ENCODE measurements at regions not wholly inside any gene's neighbourhood (a gene's known extent, or its start where the extent isn't known, plus 50 kb on each side); places are given as distances from the start of the nearest gene placed in this dataset.

DNA sequence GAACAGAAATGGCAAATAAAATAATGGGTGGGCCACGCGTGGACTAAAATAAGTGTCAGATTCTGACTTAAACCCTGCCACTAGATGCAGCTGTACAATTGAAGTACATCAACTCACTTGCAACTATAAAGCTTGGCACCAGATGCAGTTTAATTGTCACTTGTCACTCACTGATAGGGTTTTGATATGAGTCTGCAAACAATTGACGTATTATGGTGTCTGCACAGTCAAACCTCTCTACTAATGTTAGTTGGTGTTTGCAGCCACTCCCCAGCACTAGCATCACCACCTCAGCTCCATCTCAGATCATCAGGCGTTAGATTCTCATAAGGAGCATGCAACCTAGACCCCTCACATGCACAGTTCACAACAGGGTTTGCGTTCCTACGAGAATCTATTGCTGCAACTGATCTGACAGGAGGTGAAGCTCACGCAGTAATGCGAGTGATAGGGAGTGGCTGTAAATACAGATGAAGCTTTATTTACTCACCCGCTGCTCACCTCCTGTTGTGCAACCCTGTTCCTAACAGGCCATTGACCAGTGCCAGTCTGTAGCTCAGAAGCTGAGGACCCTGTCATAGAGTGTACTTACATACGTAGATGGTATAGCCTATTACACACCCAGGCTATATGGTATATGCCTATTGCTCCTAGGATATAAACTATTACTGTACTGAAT lies 72.1 kb upstream of the SEMA6A start:
- peak; percentile 27 for DNase-seq (ENCODE audit: low spot score)

DNA sequence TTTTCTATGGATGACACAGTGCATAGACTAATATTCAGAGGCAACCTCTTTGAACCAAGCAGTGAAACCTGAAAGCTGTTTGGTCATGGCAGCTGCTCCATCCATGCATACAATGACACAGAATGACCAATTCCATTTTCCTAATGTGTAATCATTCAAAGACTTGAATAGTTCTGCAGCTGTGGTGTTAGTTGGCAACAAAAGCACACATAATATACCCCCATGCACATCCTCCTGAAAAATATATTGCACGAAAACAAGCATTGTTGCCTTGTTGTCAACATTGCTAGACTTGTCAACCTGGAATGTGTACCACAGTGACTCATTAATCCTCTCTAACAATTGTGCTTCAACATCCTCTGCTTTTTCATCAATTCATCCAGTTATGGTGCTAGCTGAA lies 71.0 kb upstream of the SEMA6A start:
- DNase-seq (ENCODE audit: low spot score): no peak

DNA sequence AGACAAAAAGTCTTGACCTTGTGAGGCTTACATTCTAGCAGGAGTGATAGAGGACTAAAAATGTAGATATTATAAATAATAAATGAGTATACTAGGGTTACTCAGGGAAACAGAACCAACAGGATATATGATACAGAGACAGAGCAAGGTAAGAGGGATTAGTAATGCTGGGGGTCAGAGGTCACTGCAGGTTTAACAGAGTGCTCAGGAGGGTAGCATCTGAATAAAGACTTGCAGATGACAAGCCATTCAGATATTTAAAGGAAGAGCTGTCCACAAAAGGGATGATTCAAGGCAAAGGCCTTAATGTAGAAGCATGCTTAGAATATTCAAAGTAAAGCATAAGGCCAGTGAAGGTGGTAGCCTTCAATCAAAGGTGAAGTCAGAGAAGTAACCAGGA lies 65.6 kb upstream of the SEMA6A start:
- no peak for DNase-seq (ENCODE audit: low spot score)

DNA sequence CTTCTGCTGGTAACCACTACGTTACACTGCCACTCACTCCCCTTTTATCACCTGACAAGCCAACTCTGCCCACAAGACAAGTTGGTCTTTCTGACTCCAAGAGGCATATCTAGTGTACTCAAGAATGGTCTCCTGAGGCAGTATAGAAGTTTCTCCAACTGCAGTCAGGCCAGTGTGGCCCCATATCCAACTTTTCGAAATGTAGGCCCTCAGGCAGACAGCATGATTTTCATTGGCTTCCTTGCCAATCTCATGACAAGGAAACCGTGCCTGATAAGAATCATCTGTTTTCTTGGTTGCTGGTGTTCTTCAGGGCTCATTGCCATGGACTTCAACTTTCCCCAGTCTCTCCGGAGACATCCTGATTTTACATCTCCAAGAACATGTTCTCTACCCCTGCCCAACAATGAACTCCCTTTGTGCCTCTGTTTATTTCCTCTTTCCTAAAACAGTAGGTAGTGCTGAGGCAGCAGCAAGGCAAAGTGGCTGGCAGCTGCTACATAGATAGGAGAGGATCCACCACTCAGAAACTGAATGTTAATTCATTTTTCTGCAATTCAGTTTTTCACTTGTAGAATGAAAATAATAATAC lies 62.6 kb upstream of the SEMA6A start:
- DNase-seq (ENCODE audit: low spot score): no peak

DNA sequence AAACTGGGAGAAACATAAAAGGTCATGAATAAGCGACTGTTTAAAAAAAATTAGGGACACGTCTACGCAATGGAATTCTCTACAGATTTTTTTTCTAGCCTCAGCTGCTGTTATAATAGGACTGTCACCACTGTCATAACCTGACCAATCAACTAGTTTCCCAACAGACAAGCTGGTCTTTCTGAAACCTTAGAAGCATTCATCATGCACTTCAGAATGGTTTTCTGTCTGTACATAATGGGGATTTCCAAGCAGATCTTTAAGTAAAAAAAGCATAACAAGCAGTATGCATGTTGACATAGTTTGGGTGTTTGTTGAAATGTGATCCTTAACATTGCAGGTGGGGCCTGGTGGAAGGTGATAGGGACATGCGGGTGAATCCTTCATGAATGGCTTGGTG lies 58.3 kb upstream of the SEMA6A start:
- DNase-seq (ENCODE audit: low spot score): no peak

DNA sequence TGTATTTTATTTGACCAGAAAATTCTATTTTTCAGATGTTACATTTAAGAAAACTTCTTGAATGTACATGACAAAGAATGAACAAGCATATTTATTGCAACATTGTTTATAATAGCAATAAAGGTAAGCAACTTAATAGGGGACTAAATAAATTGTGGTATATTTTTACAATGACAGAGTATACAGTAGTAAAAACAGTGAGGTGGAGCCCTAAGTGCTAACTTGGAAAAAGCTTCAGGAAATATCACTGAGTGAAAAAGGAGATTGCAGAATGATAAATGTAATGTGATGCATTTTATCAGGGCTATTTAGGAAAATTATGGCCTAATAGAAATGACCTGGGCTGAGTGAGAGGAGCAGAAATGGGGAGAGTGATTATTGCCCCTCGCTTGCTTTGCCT lies 56.5 kb upstream of the SEMA6A start:
- no peak for DNase-seq (ENCODE audit: low spot score)

DNA sequence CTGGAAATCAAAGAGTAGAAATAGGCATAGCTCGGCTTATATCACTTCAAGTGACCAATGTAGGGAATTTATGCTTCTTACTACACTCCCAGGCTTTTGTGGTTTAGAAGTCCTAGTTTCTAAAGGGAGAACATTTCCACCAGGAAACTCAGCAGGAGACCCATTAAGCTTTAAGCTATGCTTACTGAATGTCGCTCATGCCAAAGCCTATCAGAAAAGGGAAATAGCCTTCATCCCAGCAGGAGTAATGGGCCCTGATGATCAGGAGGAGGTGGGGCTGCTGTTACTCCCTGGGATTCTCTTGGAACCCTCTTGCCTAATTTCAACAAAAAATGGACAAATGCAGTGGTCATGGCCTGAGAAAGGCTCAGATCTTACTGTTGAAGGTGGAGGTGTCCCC lies 54.5 kb upstream of the SEMA6A start:
- no peak for DNase-seq (ENCODE audit: low spot score)

DNA sequence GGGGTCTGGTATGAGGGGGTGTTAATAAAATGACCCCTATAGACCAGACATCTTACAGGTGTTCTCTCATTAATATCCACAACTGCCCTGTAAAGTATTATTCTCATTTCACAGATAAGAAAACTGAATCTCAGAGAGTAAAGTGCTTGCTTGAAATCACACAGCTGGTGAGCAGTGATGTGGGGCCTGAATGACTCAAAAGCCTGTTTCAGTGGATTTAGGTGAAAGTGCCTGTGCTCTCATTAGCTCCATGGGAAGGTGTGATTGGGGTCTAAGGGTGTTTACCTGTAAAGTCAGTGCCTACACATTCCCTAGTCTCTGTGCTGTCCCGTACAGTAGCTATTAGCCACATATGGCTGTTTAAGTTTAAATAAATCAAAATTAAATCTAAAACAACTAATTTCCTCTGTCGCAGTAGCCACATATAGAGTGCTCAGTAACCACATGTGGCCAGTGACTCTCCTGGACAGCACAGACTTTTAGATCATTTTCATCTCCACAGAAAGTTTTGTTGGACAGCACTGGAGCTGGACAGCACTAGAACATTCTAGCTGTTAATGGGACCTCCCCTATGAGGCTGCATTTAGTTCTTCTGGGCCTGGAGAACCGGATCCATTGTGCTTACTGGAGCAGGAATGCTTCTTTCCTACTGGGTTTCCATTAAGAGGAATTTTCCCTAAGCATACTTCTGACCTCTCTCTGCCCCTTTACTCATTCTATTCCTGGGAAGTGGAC lies 52.5 kb upstream of the SEMA6A start:
- DNase-seq (ENCODE audit: low spot score): no peak

DNA sequence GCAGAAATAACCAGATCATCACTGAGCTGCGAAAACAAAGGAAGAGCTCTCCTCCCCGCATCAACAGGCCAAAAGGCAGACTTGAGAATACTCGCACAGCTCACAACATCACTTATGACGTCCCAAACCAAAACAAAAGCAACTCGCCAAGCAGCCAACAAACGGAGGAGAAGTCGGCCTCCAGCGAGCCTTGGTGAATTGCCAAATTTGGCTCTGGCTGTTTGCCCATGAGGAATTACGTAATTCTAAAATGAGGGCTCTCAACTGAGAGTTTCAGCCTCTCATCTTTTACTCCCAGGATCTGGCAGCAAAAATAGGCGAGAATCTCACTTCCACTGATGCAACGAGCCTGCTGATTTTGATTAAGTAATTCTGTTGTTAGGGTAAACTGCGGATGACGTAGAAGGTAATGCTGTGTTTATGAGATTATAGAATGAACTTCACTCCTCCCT lies 51.7 kb upstream of the SEMA6A start:
- no peak for DNase-seq (ENCODE audit: low spot score)
